HCT116 (cell line): ENCODE measurements at regions not wholly inside any gene's neighbourhood (a gene's known extent, or its start where the extent isn't known, plus 50 kb on each side); places are given as distances from the start of the nearest gene placed in this dataset.

Source experiments
- ATF3 ChIP-seq: IDR thresholded peaks from 2 replicates; pipeline ENCODE4 v1.6.1; 2012
- CBX3 ChIP-seq: IDR thresholded peaks from 2 replicates; pipeline ENCODE4 v1.6.1; 2012; ENCODE audit warnings: low read depth
- CTCF ChIP-seq, 3 experiments: fragments of 200-600 bp in 1 of 3; sonication (generic) in 1 of 3; IDR thresholded peaks in 2 of 3; conservative IDR thresholded peaks in 1 of 3; 2 replicates each; pipeline ENCODE4 v1.5.1; 2012 to 2017; ENCODE audit warnings: low read depth in 2 of 3, low read length in 2 of 3, antibody characterized with exemption in 1 of 3, borderline replicate concordance in 1 of 3, control low read depth in 1 of 3, mild to moderate bottlenecking in 1 of 3, mixed read lengths in 1 of 3, mixed run types in 1 of 3, moderate library complexity in 1 of 3; ENCODE audit not compliant: insufficient read depth in 1 of 3
- EZH2phosphoT487 ChIP-seq: fragments of 200-600 bp; IDR thresholded peaks from 2 replicates; pipeline ENCODE4 v1.6.1; 2018; ENCODE audit warnings: antibody characterized with exemption, borderline replicate concordance
- MAX ChIP-seq: IDR thresholded peaks from 2 replicates; pipeline ENCODE4 v1.6.1; 2012
- POLR2A ChIP-seq: IDR thresholded peaks from 2 replicates; pipeline ENCODE4 v1.7.0; 2011; ENCODE audit warnings: borderline replicate concordance; ENCODE audit not compliant: insufficient read depth, insufficient read length; ENCODE audit errors: extremely low read depth
- POLR2AphosphoS5 ChIP-seq: IDR thresholded peaks from 2 replicates; pipeline ENCODE4 v1.6.1; 2011; ENCODE audit warnings: mild to moderate bottlenecking, low read depth, low read length, moderate library complexity
- SIN3A ChIP-seq: IDR thresholded peaks from 2 replicates; pipeline ENCODE4 v1.6.1; 2012; ENCODE audit warnings: low read depth

GRCh38 chr11:41660585-41660984 is 201.1 kb upstream of the LRRC4C start:
- TF ChIP-seq CTCF (IDR thresholded peaks at IDR 0.05 in 2 of 3, conservative IDR thresholded peaks at IDR 0.05 in 1 of 3; ENCODE audit: borderline replicate concordance in 1 of 3, insufficient read depth in 1 of 3, low read depth in 2 of 3, low read length in 2 of 3) = peak in 1 of 3 experiments; percentile 21; a peak in 2 of 6 replicates
- no peak for TF ChIP-seq POLR2A
- TF ChIP-seq POLR2AphosphoS5 = no peak
- no peak for TF ChIP-seq ATF3
- no peak for TF ChIP-seq SIN3A
- no peak for TF ChIP-seq EZH2phosphoT487
- TF ChIP-seq CBX3 = no peak
- TF ChIP-seq MAX = no peak
